ENCODE measurements at regions not wholly inside any gene's neighbourhood (a gene's known extent, or its start where the extent isn't known, plus 50 kb on each side); places are given as distances from the start of the nearest gene placed in this dataset.

GRCh38 chr14:26984311-26985177 is 386.7 kb upstream of the NOVA1 start:
- intact Hi-C loops (cut with DNase I) = loop anchor here (2.0 kb wide), 1 partner anchor 590 kb away; no protein-coding TSS in a partner anchor
- peak in 6 of 10 donors; percentile 43 to 85 (median 64) for DNase-seq

GRCh38 chr14:26987744-26988363 is 390.0 kb upstream of the NOVA1 start:
- intact Hi-C loops (cut with DNase I) = no loop called here
- DNase-seq = no peak

- intact Hi-C loops (cut with DNase I) = no loop called here
- DNase-seq = no peak
These were observed 393.1 kb upstream of the NOVA1 start for GRCh38 chr14:26990946-26991345.

GRCh38 chr14:26992403-26993115 is 394.7 kb upstream of the NOVA1 start:
- intact Hi-C loops (cut with DNase I) = no loop called here
- no peak for DNase-seq

GRCh38 chr14:26993556-26993955 is 395.7 kb upstream of the NOVA1 start:
- intact Hi-C loops (cut with DNase I) = no loop called here

GRCh38 chr14:26995301-26995700 is 397.5 kb upstream of the NOVA1 start:
- peak in 1 of 10 donors; percentile 66 for DNase-seq
- intact Hi-C loops (cut with DNase I) = no loop called here

More at GRCh38 chr14:26993556-26993955, 395.7 kb upstream of the NOVA1 start:
- no peak for DNase-seq

GRCh38 chr14:26996246-26996645 is 398.4 kb upstream of the NOVA1 start:
- intact Hi-C loops (cut with DNase I) = no loop called here
- no peak for DNase-seq

- no peak for DNase-seq
- intact Hi-C loops (cut with DNase I) = no loop called here
These were observed 404.3 kb upstream of the NOVA1 start for GRCh38 chr14:27002179-27002578.

GRCh38 chr14:27006570-27006969 is 408.7 kb upstream of the NOVA1 start:
- intact Hi-C loops (cut with DNase I) = no loop called here
- DNase-seq = no peak

GRCh38 chr14:27008187-27008586 is 410.4 kb upstream of the NOVA1 start:
- DNase-seq = no peak
- intact Hi-C loops (cut with DNase I) = no loop called here

GRCh38 chr14:27012641-27013040 is 414.8 kb upstream of the NOVA1 start:
- intact Hi-C loops (cut with DNase I) = no loop called here
- DNase-seq = peak in 1 of 10 donors; percentile 43

GRCh38 chr14:27013678-27014077 is 415.8 kb upstream of the NOVA1 start:
- intact Hi-C loops (cut with DNase I) = no loop called here
- DNase-seq = no peak

GRCh38 chr14:27015065-27015464 is 417.2 kb upstream of the NOVA1 start:
- intact Hi-C loops (cut with DNase I) = no loop called here
- no peak for DNase-seq

- intact Hi-C loops (cut with DNase I) = no loop called here
These were observed 427.8 kb upstream of the NOVA1 start for GRCh38 chr14:27025648-27026047.

GRCh38 chr14:27026097-27026496 is 428.3 kb upstream of the NOVA1 start:
- intact Hi-C loops (cut with DNase I) = no loop called here
- no peak for DNase-seq

More at GRCh38 chr14:27025648-27026047, 427.8 kb upstream of the NOVA1 start:
- DNase-seq = no peak

- intact Hi-C loops (cut with DNase I) = no loop called here
These were observed 442.7 kb upstream of the NOVA1 start for GRCh38 chr14:27040552-27040951.

GRCh38 chr14:27049701-27050100 is 451.9 kb upstream of the NOVA1 start:
- no peak for DNase-seq

More at GRCh38 chr14:27040552-27040951, 442.7 kb upstream of the NOVA1 start:
- DNase-seq = no peak

GRCh38 chr14:27050208-27050607 is 452.4 kb upstream of the NOVA1 start:
- intact Hi-C loops (cut with DNase I) = no loop called here
- DNase-seq = no peak

More at GRCh38 chr14:27049701-27050100, 451.9 kb upstream of the NOVA1 start:
- intact Hi-C loops (cut with DNase I) = no loop called here

- intact Hi-C loops (cut with DNase I) = no loop called here
- DNase-seq = no peak
These were observed 458.8 kb upstream of the NOVA1 start for GRCh38 chr14:27056586-27056985.

GRCh38 chr14:27061299-27061698 is 463.5 kb upstream of the NOVA1 start:
- intact Hi-C loops (cut with DNase I) = no loop called here
- no peak for DNase-seq

GRCh38 chr14:27063959-27064358 is 466.1 kb upstream of the NOVA1 start:
- intact Hi-C loops (cut with DNase I) = no loop called here
- no peak for DNase-seq

All from posterior cingulate gyrus (tissue), 11 donors.